ENCODE measurements at regions not wholly inside any gene's neighbourhood (a gene's known extent, or its start where the extent isn't known, plus 50 kb on each side); places are given as distances from the start of the nearest gene placed in this dataset.
A peak's percentile ranks its signal among the peaks of the same experiment; 100 is the strongest.

- Histone ChIP-seq H2BK120ac (ENCODE audit: insufficient read depth, low read length, poor library complexity) (no peak overlapping the region), H3K4me3 (ENCODE audit: low read depth, low read length) (no peak overlapping the region), H2BK12ac (ENCODE audit: low read length) (no peak overlapping the region), H3K18ac (ENCODE audit: low read length) (no peak overlapping the region), H3K23ac (ENCODE audit: low read length) (no peak overlapping the region), H4K8ac (ENCODE audit: low read depth, low read length) (no peak overlapping the region), H3K27me3 (ENCODE audit: insufficient read depth, low read length) (no peaks in the 10 kb centered on the region), H3K9ac (ENCODE audit: low read length) (no peak overlapping the region), H4K12ac (ENCODE audit: low read depth, low read length) (no peak overlapping the region), H3K27ac (ENCODE audit: low read depth, low read length) (no peak overlapping the region), H3K4ac (ENCODE audit: low read depth, low read length) (no peak overlapping the region), H3K9me3 (ENCODE audit: insufficient read depth, low read depth, low read length) (no peaks in the 10 kb centered on the region), H4K91ac (ENCODE audit: low read depth, low read length) (no peak overlapping the region), H3K14ac (ENCODE audit: low read length) (no peak overlapping the region), H3K79me2 (ENCODE audit: control insufficient read depth, insufficient read depth, low read length, poor library complexity) (no peaks in the 10 kb centered on the region), H2AK5ac (ENCODE audit: low read length) (no peak overlapping the region), H3K4me1 (ENCODE audit: control insufficient read depth in 1 of 2, insufficient read depth in 2 of 2, low read length in 2 of 2) (no peaks in the 10 kb centered on the region), H3K79me1 (ENCODE audit: low read length) (no peaks in the 10 kb centered on the region), H3K4me2 (ENCODE audit: low read length) (no peak overlapping the region), H3K36me3 (ENCODE audit: control insufficient read depth in 1 of 2, insufficient read depth in 2 of 2, low read length in 2 of 2) (no peaks in the 10 kb centered on the region), H2BK5ac (ENCODE audit: low read depth, low read length, poor library complexity) (no peak overlapping the region), H2AFZ (ENCODE audit: insufficient read depth, low read length, poor library complexity) (no peak overlapping the region)
- DNase-seq: no peak
- no CpG with 5 or more reads among the region's 5 CpGs for WGBS (ENCODE audit: extremely low coverage, insufficient coverage, insufficient read length)
Measured at GRCh38 chr12:118617611-118618450, 241.5 kb downstream of the SUDS3 start.

GRCh38 chr12:118618695-118619094, 242.3 kb downstream of the SUDS3 start:
- no peak overlapping the region for H4K91ac ChIP-seq (ENCODE audit: low read depth, low read length)
- no peaks in the 10 kb centered on the region for H3K79me2 ChIP-seq (ENCODE audit: control insufficient read depth, insufficient read depth, low read length, poor library complexity)
- no peak overlapping the region for H3K4me3 ChIP-seq (ENCODE audit: low read depth, low read length)
- H3K14ac ChIP-seq (ENCODE audit: low read length): no peak overlapping the region
- DNase-seq: no peak
- H2AK5ac ChIP-seq (ENCODE audit: low read length): no peak overlapping the region
- no peak overlapping the region for H3K9ac ChIP-seq (ENCODE audit: low read length)
- no peaks in the 10 kb centered on the region for H3K27me3 ChIP-seq (ENCODE audit: insufficient read depth, low read length)
- H2BK5ac ChIP-seq (ENCODE audit: low read depth, low read length, poor library complexity): no peak overlapping the region
- H2BK120ac ChIP-seq (ENCODE audit: insufficient read depth, low read length, poor library complexity): no peak overlapping the region
- WGBS (ENCODE audit: extremely low coverage, insufficient coverage, insufficient read length): no CpG with 5 or more reads among the region's 1 CpG
- no peak overlapping the region for H4K12ac ChIP-seq (ENCODE audit: low read depth, low read length)
- H2BK12ac ChIP-seq (ENCODE audit: low read length): no peak overlapping the region
- no peak overlapping the region for H2AFZ ChIP-seq (ENCODE audit: insufficient read depth, low read length, poor library complexity)
- H3K4ac ChIP-seq (ENCODE audit: low read depth, low read length): no peak overlapping the region
- no peaks in the 10 kb centered on the region for H3K36me3 ChIP-seq (ENCODE audit: control insufficient read depth in 1 of 2, insufficient read depth in 2 of 2, low read length in 2 of 2)
- H3K79me1 ChIP-seq (ENCODE audit: low read length): no peaks in the 10 kb centered on the region
- H3K18ac ChIP-seq (ENCODE audit: low read length): no peak overlapping the region
- H3K4me2 ChIP-seq (ENCODE audit: low read length): no peak overlapping the region
- H3K23ac ChIP-seq (ENCODE audit: low read length): no peak overlapping the region
- no peaks in the 10 kb centered on the region for H3K4me1 ChIP-seq (ENCODE audit: control insufficient read depth in 1 of 2, insufficient read depth in 2 of 2, low read length in 2 of 2)
- no peak overlapping the region for H4K8ac ChIP-seq (ENCODE audit: low read depth, low read length)
- no peak overlapping the region for H3K27ac ChIP-seq (ENCODE audit: low read depth, low read length)
- no peaks in the 10 kb centered on the region for H3K9me3 ChIP-seq (ENCODE audit: insufficient read depth, low read depth, low read length)

- Histone ChIP-seq H3K79me1 (ENCODE audit: low read length) (no peaks in the 10 kb centered on the region), H3K9me3 (ENCODE audit: insufficient read depth, low read depth, low read length) (no peaks in the 10 kb centered on the region), H4K12ac (ENCODE audit: low read depth, low read length) (no peak overlapping the region), H3K4me3 (ENCODE audit: low read depth, low read length) (no peak overlapping the region), H4K8ac (ENCODE audit: low read depth, low read length) (no peak overlapping the region), H3K14ac (ENCODE audit: low read length) (no peak overlapping the region), H3K4me1 (ENCODE audit: control insufficient read depth in 1 of 2, insufficient read depth in 2 of 2, low read length in 2 of 2) (no peaks in the 10 kb centered on the region), H4K91ac (ENCODE audit: low read depth, low read length) (no peak overlapping the region), H3K4me2 (ENCODE audit: low read length) (no peak overlapping the region), H3K18ac (ENCODE audit: low read length) (no peak overlapping the region), H3K27ac (ENCODE audit: low read depth, low read length) (no peak overlapping the region), H3K9ac (ENCODE audit: low read length) (no peak overlapping the region), H2AK5ac (ENCODE audit: low read length) (no peak overlapping the region), H3K4ac (ENCODE audit: low read depth, low read length) (no peak overlapping the region), H2BK12ac (ENCODE audit: low read length) (no peak overlapping the region), H3K36me3 (ENCODE audit: control insufficient read depth in 1 of 2, insufficient read depth in 2 of 2, low read length in 2 of 2) (no peaks in the 10 kb centered on the region), H3K79me2 (ENCODE audit: control insufficient read depth, insufficient read depth, low read length, poor library complexity) (no peaks in the 10 kb centered on the region), H3K23ac (ENCODE audit: low read length) (no peak overlapping the region), H2AFZ (ENCODE audit: insufficient read depth, low read length, poor library complexity) (no peak overlapping the region), H2BK120ac (ENCODE audit: insufficient read depth, low read length, poor library complexity) (no peak overlapping the region), H2BK5ac (ENCODE audit: low read depth, low read length, poor library complexity) (no peak overlapping the region), H3K27me3 (ENCODE audit: insufficient read depth, low read length) (no peaks in the 10 kb centered on the region)
- DNase-seq: no peak
- WGBS (ENCODE audit: extremely low coverage, insufficient coverage, insufficient read length): no CpG with 5 or more reads among the region's 3 CpGs
Measured at GRCh38 chr12:118625050-118625675, 248.8 kb downstream of the SUDS3 start.

GRCh38 chr12:118633071-118633470, 256.7 kb downstream of the SUDS3 start:
- no peaks in the 10 kb centered on the region for H3K27me3 ChIP-seq (ENCODE audit: insufficient read depth, low read length)
- H3K79me2 ChIP-seq (ENCODE audit: control insufficient read depth, insufficient read depth, low read length, poor library complexity): no peaks in the 10 kb centered on the region
- no peak overlapping the region for H4K91ac ChIP-seq (ENCODE audit: low read depth, low read length)
- H2BK5ac ChIP-seq (ENCODE audit: low read depth, low read length, poor library complexity): no peak overlapping the region
- H3K18ac ChIP-seq (ENCODE audit: low read length): no peak overlapping the region
- H3K14ac ChIP-seq (ENCODE audit: low read length): no peak overlapping the region
- H3K4me1 ChIP-seq (ENCODE audit: control insufficient read depth in 1 of 2, insufficient read depth in 2 of 2, low read length in 2 of 2): no peaks in the 10 kb centered on the region
- H3K23ac ChIP-seq (ENCODE audit: low read length): no peak overlapping the region
- no peak overlapping the region for H3K27ac ChIP-seq (ENCODE audit: low read depth, low read length)
- WGBS (ENCODE audit: extremely low coverage, insufficient coverage, insufficient read length): no CpG with 5 or more reads among the region's 4 CpGs
- H3K4me2 ChIP-seq (ENCODE audit: low read length): no peak overlapping the region
- peak in 1 of 2 donors; percentile 17 for DNase-seq
- no peak overlapping the region for H2BK120ac ChIP-seq (ENCODE audit: insufficient read depth, low read length, poor library complexity)
- no peaks in the 10 kb centered on the region for H3K79me1 ChIP-seq (ENCODE audit: low read length)
- no peak overlapping the region for H2BK12ac ChIP-seq (ENCODE audit: low read length)
- H2AFZ ChIP-seq (ENCODE audit: insufficient read depth, low read length, poor library complexity): no peak overlapping the region
- H4K8ac ChIP-seq (ENCODE audit: low read depth, low read length): no peak overlapping the region
- H3K9ac ChIP-seq (ENCODE audit: low read length): no peak overlapping the region
- no peak overlapping the region for H3K4ac ChIP-seq (ENCODE audit: low read depth, low read length)
- no peak overlapping the region for H2AK5ac ChIP-seq (ENCODE audit: low read length)
- H4K12ac ChIP-seq (ENCODE audit: low read depth, low read length): no peak overlapping the region
- H3K9me3 ChIP-seq (ENCODE audit: insufficient read depth, low read depth, low read length): peaks cover 2% of the 10 kb centered on the region
- no peak overlapping the region for H3K4me3 ChIP-seq (ENCODE audit: low read depth, low read length)
- H3K36me3 ChIP-seq (ENCODE audit: control insufficient read depth in 1 of 2, insufficient read depth in 2 of 2, low read length in 2 of 2): no peaks in the 10 kb centered on the region

Measured in trophoblast cell (in vitro differentiated cells and primary cell).